SKM-1 treated with dmso at 0.1 percent for 144 hours (cell line): ENCODE measurements at regions not wholly inside any gene's neighbourhood (a gene's known extent, or its start where the extent isn't known, plus 50 kb on each side); places are given as distances from the start of the nearest gene placed in this dataset.

Experiments
- DNase-seq: peaks from one replicate; lab custom pipeline; 2025; ENCODE audit not compliant: unreplicated experiment; lab: John Stamatoyannopoulos, UW

DNA sequence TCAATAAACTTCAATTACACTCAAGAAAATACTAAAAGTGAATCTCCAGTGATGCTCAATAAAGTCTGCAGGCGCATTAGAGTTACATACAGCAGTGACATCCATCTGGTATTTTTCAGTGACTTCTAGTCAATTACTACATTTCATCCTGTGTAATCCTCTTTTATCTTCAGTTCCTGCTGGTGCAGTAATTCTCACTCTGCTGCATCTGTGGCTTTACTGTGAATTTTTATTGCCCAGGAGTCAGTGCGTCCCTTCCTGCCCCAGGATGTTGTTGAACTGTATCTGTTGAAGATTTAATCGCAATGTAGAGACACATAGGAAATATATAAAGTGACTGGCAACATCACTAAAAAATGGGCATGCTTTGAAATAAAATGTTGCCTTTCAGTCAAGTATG lies 196.3 kb upstream of the TMTC4 start:
- DNase-seq, result no peak

DNA sequence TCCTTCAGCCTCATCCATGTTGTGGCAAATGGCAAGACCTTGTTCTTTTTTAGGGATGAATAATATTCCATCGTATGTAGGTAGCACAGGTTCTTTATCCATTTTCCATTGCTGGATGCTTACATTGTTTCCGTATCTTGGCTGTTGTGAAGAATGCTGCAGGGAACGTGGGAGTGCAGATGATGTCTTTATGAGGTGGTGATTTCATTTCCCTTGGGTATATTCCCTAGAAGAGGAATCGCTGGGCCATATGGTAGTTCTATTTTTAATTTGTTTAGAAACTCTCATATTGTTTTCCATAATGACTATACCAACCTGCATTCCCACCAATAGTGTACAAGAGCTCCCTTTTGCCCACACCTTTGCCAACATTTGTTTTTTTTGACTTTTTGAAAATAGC lies 186.3 kb upstream of the TMTC4 start:
- DNase-seq, result no peak

DNA sequence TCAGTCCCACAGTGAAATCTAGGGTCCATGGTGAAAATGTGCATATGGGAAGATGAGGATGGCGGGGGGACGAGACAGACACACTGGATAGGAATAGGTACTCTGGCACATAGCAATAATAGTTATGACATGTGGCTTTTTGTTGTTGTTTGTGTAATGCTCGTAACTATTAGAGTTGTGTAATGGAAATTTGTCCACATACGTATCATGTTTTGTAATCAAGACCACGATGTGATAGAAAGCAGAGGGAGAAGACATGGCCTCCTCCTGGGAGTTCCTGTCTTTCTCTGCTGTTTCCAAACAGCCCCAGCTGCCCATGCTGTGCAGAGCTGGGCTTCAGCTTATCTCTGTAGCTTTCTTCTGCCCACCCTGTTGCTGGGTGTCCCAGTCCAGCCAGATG lies 185.3 kb upstream of the TMTC4 start:
- DNase-seq, result no peak

DNA sequence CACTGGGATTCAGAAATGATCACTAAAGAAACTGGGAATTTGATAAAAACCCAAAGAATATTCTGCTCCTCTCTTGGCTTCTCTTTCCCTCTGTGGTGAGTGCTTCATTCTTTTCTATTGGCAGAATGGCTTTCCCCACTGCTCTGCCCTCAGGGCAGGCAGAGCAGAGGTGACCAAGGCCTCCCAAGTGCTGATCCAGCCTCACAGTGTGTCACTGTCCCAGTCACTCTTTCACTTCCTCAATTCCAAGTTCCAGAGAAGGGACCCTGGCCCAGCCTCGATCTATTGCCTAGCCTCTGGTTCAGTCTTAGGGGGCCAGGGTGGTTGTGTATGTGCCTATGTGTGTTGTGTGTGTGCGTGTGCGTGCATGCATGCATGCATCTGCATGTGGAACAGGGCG lies 180.6 kb upstream of the TMTC4 start:
- no peak for DNase-seq

DNA sequence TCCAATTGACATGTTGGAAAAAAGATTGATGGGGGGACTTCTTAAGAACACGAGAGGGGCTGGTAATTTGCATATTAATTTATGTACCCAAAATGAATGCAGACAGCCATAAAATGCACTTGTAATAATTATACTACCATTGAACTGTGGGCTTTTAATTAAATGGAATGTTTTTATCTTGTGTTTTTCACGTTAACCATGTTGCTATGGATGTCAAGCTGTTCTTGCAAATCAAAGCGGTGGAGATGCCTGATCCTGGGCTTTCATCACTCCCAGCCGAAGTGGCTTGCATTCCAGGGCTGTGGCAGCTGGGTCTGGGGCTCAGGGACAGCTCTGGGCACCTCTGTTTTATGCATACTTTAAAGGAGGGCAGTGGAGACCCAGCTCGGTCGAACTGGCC lies 179.4 kb upstream of the TMTC4 start:
- DNase-seq, result no peak

DNA sequence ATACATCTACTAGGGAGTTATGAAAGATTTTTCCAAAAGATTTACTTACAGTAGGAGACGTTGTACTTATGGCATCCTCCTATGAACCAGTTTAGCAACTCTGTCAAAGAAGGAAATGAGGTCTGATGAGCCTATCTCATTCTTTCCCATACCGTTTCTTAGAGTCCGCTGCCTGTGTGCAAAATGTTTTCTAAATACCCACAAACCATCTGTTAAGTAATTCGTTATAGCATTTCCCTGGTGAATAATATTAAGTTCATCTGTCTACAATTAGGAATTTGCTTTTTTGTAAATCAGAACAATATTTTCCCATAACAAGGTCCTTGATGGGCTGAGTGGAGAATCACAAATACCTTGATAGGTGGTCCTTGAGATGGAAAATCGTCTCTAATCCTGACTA lies 178.8 kb upstream of the TMTC4 start:
- no peak for DNase-seq

DNA sequence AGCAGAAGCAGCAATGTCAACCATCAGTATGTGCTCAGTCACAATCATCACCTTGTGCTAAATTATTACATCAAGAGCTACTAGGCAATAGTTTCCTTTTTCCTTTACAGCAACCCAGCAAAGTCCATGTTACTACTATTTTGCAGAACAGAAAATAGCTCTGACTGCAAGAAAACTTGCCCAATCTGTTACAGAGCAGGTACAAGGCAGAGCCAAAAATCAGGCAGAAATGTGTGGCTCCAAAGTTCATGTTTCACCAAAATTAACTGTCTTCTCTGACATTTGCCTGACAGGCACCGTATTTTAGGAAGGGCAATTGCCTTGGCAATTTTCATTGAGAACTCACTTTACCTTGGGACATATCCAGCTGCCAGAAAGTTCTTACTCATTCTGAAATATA lies 177.6 kb upstream of the TMTC4 start:
- no peak for DNase-seq

DNA sequence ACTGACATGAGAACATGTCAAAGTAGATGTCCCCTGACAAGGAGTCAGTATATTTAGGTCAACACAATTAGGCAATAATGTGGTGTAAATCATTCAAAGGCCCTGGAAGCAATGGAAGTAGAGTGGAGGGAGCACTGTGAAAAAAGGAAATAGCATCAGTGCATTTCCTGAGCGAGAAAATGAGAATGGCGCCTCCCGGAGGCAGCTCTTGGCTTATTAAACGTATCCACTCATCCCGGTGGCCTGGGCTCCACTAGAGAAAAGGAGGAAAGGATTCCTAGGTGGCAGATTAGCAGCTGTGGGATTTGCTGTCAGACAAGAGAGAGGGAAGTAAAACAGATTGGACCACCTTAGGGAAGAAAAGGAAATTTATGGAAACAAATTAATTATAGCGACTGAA lies 173.7 kb upstream of the TMTC4 start:
- DNase-seq, result no peak

DNA sequence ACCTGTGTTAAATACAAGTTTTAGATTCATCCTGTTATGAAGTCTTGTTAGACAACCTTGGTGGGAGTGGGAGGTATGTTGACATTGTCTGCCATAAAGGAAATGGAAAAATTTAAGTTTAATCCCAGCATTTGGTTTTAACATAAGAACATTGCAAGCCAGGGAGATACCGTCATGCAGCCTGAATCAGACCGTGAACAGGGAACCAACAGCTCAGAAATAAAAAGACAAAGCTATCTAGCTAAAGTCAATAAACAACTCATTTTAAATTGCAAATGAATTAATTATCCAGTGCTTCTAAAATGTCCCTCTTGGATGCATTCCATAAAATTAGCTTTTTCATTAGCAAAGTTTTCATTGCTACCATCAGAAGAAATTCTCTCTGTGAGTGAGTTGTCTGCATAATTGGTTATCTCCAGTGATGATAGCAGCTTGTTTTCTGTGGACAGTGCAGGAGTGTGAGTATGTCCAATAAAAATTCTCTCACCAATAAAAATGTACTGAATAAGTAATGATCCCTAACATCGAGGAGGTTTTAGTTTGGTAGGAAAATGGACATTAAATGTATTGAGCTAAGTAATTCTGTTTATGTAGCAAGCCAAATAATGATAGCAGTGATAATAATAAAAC lies 170.6 kb upstream of the TMTC4 start:
- no peak for DNase-seq

DNA sequence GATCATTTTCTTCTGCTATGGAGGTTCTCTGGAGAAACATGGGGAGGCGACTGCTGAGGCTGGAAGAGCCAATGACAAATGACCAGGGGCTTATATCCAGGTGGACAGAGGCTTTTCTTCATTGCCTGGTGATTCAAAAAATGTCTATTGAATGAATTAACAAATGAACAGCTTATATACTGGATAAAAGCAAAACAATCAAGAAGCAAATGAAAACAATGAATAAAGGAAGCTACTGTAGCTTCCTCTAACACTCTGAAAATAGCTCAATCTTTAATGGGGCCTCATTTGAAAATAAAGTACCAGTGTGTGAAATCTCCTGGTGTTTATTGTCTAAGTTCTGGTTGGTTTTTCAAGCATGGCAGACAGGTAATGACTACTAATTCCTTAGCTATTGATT lies 167.5 kb upstream of the TMTC4 start:
- no peak for DNase-seq

DNA sequence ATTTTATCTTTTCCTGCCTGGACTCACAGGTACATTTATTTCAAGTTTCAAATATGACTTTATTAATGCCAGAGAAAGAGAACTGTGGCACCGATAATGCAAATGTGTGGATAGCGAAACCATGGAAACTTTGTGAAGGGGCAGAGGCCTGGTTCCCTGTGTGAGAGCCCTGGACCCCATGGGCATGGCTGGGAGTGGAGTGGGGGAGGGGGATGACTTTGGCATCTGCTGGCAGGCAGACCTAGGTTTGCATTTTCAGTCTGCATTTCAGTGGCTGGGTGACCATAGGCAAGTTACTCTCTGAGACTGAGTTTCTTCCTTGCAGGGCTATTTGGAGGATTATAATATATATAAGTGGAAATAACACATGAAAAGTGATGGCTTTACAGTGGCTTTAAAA lies 163.8 kb upstream of the TMTC4 start:
- DNase-seq, result no peak

DNA sequence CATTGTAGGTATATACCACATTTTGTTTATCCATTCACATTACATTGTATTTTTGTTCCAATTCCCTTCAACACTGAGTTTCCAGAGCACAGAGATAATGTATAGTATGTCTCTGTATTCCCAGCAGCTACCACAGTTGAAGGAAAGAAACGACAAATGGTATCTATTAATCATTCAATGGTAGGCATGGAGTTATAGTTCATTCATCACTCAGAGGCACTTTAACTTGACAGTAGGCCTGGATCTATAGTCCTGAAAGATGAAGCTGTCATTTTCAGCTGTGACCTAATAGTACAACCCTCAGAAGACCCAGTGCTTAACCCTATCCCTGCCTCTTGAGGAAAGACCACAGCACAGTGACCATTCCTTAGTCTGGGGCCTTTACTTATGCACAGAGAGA lies 163.0 kb upstream of the TMTC4 start:
- DNase-seq, result no peak

DNA sequence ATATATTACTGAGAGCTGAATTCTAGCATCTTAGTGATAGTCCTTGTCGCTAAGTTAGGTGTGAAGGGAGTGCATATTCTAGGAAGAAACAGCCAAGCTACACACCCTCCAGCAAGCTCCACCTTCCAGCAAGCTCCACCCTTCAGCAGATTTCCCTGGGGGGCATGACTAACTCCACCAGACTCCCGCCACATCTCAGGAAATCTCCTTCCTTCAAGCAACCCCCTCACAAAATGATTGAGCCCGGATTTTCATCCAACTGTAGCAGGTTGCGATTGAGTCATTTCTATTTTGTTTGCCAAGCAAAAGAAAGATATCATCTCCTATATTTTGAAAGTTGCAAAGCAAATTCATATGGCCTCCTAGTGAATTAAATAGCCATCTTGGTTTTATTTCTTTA lies 162.1 kb upstream of the TMTC4 start:
- no peak for DNase-seq

DNA sequence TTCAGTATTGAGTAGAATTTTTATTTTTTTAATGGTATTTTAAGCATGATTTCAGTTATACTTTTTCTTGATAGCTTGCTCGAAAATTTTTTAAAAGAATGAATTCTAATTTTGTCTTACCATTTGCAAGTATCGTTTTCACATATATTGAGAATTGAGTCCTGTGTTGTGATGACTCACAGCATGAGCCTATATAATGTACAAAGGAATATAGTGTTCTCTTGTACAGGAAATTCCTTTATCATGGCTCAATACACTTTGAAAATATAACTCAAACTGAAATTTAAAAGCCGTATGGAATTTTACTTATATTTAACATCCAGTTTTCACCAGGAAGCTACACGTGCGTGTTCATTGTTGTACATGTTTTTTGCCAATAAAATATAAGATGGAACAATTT lies 161.1 kb upstream of the TMTC4 start:
- DNase-seq, result no peak

DNA sequence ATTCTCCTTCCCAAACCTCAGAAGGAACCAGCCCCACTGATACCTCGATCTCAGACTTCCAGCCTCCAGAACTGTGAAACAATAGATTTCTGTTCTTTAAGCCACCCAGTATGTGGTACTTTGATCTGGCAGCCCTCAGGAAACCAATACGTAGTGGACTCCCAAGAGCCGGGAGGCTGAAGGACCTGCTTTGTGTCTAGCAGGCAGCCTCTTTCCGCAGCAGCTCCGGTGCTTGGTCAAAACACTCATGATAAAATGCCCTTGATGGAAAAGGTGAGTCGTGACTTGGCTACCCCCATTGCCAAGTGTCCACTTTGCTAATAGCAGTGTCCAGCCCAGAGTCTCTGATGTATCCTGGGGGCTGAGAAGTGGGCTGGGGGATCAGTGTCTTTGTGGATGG lies 158.8 kb upstream of the TMTC4 start:
- no peak for DNase-seq

DNA sequence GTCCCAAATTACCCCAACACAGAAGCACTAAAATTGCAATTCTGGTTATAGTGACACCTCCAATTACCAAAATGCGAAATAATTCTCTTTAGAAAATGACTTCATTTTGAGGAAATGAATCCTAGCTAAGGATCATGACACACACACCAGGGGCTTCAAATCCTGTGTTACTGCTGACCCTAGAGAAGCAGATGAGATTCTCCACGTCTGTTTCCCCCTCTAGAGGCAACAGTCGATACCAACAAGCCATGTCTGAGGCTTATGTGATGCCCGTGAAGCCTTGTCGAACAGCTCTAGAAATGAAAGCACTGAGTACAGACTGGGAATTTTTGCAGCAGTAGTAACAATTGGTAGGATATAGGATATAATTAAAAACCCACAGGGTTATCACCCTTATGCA lies 153.6 kb upstream of the TMTC4 start:
- DNase-seq, result no peak

DNA sequence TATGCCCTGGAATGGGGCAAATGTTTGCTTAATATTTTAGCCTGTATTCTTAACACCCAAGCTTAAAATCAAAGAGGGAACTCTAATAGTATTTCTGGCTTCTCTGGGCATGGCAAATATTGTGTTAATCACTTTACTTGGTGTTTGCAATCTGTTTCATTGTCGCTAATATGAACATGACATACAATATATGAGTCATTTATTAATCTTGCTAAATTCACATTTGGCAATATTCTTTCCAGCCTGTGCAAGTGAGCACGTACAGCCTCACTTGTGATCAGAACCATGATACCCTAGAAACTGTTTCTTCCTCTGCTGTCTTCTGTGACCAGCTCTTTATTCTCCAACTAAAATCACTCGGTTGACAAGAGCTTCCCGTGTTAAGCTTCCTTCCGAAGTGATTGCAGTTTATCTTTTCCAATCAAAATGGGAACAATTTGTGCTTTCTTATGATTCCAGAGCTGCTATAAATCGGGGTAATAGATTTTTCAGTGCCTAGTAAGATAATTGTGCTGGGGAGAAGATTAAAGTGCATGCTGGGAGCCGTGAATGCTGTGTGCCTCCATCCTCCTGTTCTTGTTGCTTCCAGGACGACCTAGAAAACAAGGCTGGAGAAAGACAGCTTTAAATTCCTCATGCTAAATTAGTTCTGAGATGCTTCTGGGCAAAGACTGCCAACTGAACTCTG lies 153.0 kb upstream of the TMTC4 start:
- DNase-seq, result no peak

DNA sequence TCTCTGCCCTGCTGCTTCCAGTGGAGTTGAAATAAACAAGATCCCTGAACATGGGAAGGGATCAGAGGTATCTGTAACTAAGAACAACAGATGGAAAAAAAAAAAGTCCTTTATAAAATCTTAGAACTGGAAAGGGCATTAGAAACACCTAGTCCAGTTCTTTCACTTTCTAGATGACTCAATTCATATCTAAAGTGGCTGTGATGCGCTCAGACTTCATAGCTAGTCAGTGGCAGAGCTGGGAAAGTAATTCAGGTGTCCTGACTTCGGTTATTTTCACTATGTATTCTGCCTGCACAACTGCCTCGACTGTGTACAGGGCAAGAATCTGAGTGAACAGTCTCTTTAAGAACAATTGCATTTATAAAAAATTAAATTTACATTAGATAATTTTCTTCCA lies 151.8 kb upstream of the TMTC4 start:
- no peak for DNase-seq

DNA sequence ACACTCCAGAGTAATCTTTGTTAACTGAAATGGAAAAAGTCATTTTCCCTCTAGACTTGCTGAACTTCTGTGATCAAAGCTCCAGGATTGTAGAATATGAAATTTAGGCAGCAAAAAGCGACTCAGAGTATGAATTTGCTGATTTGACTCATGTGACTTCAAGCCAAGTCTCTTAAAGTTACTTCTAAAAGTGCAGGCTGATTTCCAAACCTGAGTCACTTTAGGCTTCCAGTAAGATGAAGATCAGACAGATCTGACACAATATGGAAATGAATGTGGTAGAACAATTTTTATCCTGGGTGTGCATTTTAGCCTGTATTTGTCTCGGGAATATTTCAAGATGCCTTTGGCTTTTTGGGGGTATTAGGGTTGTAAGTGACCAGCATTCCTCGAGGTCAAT lies 151.0 kb upstream of the TMTC4 start:
- no peak for DNase-seq

DNA sequence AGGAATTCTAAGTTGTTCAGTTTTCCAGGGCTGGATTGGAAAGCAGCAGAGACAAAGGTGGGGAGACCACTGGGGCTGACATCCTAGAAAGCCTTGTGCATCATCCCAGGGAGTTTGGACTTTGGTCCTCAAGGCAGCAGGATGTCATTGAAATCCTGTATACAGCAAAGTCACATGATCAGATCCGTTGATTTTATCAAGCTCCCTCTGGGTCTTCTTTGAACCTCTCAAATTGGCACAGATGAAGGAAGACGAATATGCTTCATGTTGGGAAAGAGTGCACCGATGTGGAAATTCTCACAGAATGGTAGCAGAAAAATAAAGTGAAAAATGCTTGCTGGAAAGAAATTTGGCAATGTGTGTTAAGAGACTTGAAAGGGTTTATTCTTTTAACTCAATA lies 149.8 kb upstream of the TMTC4 start:
- no peak for DNase-seq

DNA sequence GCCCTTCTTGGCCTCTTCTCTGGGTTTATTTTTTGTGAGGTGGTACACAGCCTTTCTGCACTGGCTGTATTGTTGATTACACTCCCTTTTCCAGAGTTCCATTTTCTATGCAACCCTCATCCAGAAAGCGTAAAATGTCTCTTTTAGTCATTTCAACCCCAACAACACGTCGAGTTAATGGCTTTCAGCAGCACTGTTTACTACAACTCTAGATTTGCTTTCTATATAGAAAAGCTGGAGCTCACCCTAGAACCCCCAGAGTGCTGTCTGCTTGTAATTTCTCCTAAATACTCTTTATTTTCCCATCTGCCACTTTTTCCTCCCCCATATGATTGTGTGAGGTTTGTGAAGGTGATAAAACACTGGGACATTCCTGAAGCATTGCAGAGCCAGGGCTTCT lies 148.9 kb upstream of the TMTC4 start:
- DNase-seq, result no peak

DNA sequence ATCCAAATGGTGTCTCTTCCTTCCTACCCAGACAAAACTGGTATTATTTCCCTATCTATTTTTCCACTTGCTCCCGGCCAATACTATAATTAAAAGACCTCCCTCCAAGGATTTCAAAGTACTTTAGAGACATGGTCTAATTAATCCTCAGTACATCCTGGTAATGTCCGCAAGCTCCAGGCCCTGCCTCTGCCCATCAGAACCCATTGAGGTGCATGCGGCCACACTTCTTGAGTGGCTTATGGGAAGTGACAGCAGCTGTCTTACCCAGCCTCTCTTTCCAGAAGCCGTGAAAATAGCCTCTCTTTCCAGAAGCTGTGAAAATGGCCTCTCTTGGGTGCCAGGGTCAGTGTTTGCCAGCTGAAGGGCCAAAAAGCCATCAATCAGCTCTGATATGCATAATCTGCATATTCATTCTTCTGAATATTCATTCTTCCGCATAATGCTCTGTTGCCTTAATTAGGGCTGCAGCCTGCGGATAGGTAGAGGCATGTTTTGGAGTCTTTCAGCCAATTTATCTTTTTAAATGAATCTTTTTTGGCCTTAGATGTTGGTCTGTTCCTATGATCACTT lies 148.4 kb upstream of the TMTC4 start:
- no peak for DNase-seq

DNA sequence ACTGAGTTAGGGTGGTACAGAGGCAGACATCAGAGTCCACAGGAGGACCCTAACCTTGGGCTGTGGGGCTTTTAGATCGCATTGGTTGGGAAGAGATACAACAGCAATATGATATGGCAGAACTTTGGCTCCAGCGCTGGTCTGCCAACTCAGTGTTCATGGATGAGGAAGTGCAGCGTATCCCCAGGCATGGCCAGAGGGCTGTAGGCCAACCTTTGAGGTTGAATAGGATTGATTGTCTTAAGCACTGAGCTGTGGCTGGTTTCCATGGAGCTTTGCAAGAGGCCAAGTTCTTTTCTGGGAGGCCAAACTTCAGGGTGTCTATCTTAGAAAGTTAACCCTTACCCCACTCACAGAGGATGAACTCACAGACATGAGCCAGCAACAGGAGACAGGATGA lies 144.1 kb upstream of the TMTC4 start:
- no peak for DNase-seq
